ENCODE measurements at regions not wholly inside any gene's neighbourhood (a gene's known extent, or its start where the extent isn't known, plus 50 kb on each side); places are given as distances from the start of the nearest gene placed in this dataset.
"Not testable (repeated sequence)": the region's sequence is repeated elsewhere in the genome, so short reads cannot be mapped to it uniquely, and the experiment has no call there.

DNA sequence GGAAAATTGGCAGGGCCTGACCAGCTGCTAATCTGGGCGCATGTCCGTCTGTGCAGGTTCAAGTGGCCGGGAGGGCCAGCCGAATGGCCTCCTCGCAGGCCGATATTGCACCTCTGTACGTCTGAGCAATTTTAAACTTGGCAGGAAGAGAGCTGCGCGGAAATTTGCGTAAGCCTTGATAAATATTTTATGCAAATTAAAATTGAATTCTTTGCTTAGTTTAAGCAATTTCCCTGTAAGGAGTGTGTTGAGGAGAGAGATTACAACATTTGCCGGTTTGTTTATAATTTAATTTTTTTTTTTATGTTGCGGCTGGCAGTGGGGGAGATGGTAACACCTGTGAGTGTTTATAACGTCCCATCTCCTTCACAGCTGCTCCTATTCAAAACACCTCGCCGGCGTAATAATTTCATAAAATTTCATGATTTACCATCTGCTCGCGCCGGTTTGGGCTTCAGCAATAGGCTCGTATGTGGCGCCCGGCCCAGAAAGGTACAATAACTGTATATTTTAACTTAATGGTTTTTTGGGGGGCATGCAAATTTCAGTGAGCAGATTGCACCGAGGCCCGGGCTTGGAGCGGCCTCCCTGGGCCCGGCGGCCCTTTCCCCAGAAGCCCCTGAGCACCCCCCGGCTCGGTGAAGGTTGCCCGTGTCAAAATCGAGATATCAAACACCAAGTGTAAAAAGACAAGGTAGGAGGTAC, 269.4 kb upstream of the MVB12B start:
- DNase-seq (ENCODE audit: low spot score) = no peak

- no peak for DNase-seq (ENCODE audit: low spot score)
Measured at GRCh38 chr9:126058011-126058531, 268.6 kb upstream of the MVB12B start.

DNA sequence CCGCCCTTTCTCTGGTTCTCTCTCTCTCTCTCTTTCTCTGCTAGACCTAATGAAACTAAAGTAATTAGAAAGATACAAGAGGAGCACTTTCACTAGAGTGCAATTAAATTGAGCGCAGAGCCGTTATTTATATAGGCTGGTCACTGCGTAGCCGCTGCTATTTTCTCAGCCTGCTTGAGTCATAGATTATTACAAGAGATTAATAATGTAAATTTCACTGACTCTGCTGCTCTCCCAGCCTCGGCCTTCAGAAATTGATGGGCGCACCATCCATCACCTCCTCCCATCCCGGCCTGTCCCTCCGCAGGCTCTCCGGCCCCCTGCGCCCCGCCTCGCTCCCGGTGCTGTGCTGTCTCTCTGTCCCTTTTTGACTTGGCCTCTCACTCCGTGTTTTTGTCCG, 268.0 kb upstream of the MVB12B start:
- no peak for DNase-seq (ENCODE audit: low spot score)

- no peak for DNase-seq (ENCODE audit: low spot score)
Measured at GRCh38 chr9:126061575-126061974, 265.1 kb upstream of the MVB12B start.

DNA sequence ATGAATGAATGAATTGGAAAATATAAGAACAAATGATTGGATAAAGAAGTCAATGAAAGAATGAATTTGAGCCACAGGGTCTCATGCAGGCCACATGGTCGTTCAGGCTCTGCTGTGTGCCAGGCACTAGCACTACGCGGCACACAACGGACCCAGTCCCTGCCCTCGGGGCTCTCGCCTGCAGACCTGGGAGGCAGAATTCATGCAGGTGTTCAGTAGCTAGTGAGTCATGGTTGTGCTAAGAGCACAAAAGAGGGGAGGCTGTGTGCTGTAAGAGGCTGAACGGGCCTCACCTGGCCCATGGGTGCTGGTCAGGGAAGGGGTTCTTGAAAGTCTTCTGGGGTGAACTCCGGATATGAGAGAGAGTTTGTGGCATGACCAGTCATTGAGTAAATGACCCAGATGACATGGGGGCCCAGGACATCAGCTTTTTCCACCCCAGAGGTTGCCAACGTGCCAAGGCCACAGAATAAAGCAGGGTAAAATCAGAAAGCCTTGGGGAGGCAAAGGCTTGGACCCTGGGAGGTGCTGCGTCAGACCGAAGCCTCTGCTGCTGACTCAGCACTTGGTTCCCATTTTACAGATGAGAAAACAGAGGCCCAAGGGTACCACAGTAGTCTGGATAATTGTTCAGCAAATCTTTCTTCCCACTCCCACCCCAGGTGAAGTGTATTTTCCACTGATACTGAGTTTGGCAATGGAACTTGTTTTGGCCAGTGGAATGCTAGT, 264.3 kb upstream of the MVB12B start:
- no peak for DNase-seq (ENCODE audit: low spot score)

GRCh38 chr9:126063326-126063725, 263.3 kb upstream of the MVB12B start:
- DNase-seq (ENCODE audit: low spot score) = peak; percentile 25

DNA sequence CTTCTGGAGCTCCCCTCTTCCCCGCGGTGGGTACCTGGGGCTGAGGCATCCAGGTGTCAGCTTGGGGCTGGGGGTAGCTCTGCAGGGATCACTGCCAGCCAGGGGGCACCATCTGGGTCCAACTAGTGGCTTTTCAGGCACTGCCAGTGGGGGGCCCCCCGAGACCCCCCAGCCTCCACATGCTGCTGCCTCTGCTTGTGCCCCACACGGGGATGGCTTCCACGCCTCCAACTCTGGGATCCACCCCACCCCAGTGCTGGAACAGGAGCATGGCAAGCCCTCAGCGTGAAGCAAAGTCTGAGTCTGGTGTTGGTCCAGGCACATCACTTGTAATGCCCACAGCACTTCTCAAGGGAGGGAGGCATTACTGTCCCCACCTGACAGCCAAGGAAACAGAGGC, 260.5 kb upstream of the MVB12B start:
- no peak for DNase-seq (ENCODE audit: low spot score)

DNA sequence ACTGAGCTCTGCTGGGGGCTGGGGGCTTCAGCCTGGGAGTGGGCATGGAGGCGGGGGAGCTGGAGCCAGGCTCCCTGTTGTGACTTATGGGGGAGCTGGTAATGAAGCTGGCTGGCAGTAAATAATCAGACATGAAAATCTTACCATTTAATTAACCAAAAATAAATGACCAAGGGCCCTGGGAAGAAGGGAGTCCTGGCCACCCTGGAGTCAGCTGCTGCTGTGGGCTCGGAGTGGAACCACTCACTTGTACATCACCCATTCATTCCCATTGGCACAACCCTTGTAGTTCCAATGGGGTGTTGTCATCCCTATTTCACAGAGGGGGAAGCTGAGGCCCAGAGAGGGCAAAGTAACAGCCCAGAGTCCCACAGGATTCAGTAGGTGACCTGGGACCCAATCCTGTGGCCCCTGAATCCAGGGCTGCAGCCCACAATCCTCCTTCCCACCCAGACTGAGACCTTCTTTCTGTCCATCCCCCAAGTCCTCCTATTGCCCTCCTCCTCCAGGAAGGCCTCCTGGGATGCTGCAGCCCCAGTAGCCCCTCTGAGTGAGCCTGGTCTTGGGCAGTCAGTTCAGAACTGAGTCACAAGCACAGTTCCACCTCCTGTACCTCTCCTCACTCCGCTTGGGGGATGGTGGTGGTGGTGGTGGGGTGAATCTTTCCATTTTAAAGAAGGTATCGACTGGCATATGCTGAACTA, 259.4 kb upstream of the MVB12B start:
- no peak for DNase-seq (ENCODE audit: low spot score)

- no peak for DNase-seq (ENCODE audit: low spot score)
Measured at GRCh38 chr9:126068534-126069230, 257.9 kb upstream of the MVB12B start.

DNA sequence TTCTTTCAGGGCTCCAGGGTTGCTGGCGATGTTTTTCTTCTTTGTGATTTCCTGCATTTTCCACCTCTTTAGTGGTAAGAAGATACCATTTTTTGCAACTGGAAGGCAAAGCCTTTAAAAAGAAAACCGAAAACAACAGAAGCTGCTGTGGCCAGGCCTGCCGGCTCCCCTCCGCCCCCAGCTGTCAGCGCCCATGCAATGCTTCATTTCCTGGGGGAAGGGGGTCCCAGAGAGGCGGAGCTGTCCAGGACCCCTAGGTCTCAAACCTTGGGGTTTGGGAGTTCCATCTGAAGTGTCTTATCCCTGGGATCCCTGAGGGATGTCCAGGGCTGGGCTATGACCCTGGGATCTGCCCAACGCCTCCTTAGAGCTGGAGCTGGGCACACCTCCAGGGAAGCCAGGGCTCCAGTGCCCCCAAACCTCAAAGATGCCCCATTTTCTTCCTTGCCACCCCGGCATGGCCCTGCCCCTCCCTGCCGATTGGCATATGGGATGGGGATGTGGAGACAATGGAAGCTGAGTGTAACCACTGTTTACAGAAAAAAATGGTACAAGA, 257.2 kb upstream of the MVB12B start:
- DNase-seq (ENCODE audit: low spot score) = no peak

- DNase-seq (ENCODE audit: low spot score) = no peak
Measured at GRCh38 chr9:126070058-126070655, 256.5 kb upstream of the MVB12B start.

DNA sequence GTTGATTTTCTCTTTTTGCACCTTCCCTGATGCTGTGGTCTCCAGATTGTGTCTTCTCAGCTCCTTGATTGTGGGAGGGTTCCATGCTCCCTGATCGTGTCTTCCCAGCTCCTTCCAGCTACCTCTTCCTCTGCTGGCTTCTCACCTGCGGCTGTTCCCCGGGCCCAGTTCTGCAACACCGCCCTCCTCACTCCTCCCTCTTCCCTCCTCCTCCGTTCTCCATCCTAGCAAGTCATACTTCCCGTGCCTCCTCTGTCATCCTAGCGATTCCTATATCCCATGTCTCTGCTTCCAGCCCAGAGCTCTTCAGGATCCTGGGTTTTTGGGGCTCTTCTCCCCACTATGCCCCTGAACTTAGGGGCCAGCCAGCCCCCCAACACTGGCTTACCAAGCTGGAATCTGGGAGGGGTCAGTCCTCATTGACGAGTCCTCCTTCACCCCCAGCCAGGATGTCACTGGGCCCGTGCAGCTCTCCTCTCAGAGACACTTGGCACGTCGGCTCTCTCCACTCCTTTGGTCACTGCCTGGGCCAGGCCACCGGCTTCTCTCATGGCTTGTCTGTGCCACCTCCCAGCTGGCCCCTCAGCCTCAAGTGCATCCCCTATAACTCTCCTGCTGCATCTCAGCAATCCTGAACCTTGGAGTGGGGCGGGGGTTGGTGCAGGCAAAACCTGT, 255.4 kb upstream of the MVB12B start:
- DNase-seq (ENCODE audit: low spot score) = no peak

DNA sequence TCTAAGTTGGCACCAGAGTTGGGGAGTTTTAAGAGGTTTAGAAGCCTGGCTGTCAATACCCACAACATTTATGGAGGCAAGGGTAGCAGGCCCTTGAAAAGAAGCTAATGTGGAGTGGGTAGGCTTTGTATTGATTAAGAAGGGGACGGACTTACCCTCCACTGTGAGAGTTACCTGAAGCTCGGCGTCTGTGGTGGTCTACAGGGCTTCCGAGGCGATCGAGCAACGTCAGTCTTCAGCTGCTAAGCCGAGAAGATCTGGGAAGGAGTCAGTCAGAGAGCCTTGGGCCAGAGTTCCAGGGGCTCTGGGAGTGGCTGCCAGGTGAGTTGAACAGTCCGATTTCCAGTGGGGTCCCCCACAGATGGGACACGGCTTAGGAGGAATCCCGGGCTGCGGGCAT, 249.0 kb upstream of the MVB12B start:
- not testable (repeated sequence) for DNase-seq (ENCODE audit: low spot score)

DNA sequence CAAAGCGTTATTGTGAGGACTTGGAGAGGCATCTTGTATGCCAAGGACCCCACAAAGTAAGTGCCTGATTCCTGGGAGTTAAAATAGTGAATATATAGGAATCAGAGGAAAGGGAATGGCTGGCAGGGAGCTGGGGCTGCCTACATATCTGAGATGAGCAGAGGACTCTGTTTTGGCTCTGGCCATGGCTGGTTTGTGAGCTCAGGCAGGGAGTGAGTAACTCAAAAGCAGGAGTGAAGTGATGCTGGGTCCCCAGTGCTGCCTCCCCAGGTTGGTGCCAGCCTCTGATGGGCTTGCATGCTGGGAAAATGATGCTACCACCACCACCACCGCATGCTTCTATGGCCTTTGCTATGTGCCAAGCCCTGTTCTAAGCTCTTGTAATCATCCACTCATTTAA, 246.0 kb upstream of the MVB12B start:
- no peak for DNase-seq (ENCODE audit: low spot score)

GRCh38 chr9:126081746-126082145, 244.9 kb upstream of the MVB12B start:
- DNase-seq (ENCODE audit: low spot score) = no peak

- DNase-seq (ENCODE audit: low spot score) = no peak
Measured at GRCh38 chr9:126084008-126084407, 242.6 kb upstream of the MVB12B start.

DNA sequence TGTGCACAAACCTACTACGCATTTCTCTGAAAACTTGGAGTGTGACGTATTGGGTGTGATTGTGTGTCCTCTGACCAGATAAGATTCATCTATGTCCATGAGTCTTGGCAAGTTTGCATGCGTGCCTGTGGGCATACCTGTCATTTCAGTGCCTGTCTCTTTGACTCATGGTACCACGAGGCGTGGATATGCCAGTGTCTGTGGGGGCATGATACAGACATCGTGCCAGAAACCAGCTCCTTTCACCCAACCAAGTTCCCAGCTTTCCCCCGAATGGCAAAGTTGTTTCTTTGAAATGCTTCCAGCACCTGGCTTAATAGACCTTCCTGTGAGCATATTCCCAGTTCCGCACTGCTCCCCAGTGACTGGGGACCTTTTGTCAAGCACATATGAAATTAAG, 241.9 kb upstream of the MVB12B start:
- DNase-seq (ENCODE audit: low spot score) = no peak

DNA sequence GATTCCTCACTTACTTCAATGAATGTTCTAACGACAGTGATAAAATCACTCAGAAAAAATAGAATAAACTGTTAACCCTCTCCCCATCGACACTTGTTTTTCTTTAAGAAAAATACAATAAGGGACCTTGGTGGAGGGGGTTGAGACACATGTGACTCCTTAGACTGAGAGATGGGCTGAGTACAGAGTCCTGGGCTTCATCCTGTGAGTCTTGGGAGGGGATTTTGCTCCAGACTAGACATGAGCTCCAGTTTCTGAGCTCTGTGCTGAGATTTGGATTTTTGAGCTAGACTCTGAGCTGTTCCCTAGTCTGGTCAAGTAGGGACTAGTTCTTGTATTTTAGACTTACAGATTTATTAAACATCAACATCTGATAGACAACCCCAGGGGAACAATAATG, 241.5 kb upstream of the MVB12B start:
- no peak for DNase-seq (ENCODE audit: low spot score)

DNA sequence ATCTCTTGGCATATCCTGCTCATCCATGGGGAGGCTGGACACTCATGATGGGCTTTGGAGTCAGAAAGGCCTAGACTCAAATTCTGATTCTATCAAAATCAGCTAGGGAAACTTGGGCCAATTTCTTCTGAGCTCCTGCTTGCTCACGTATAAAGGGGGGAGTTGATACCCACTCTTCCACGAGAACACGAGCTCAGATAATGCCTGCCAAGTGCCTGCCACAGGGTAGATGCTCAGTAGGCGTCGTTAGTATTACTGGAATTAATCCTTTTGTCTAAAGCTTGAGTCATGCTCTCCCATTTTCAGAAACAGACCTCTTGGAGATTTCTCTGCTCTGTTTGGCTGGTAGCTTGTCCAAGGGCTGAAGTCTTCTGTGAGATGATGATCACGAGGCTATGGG, 238.3 kb upstream of the MVB12B start:
- no peak for DNase-seq (ENCODE audit: low spot score)

DNA sequence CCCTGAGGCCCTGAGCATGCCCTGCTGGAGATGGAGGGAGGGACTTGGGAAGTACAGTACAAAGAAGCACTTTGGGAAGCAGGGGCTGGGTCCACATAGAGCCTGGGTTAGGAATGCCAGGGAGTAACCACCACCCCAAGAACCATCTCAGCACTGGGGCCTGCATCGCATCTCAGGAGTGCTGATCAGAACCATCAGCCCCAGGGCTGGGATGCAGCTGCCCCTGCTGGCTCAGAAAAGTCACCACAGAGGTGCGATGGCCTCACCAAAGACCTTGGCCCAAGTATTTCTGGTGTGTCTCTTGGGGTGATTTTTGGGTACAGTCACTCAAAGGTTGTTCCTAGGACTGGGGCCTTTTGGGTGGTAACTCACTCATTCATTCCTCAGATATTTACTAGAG, 236.8 kb upstream of the MVB12B start:
- DNase-seq (ENCODE audit: low spot score) = no peak

GRCh38 chr9:126093771-126094170, 232.9 kb upstream of the MVB12B start:
- no peak for DNase-seq (ENCODE audit: low spot score)
